Gastrocnemius medialis (tissue), 4 donors: ENCODE measurements at regions not wholly inside any gene's neighbourhood (a gene's known extent, or its start where the extent isn't known, plus 50 kb on each side); places are given as distances from the start of the nearest gene placed in this dataset.

ENCODE experiments used
- ATAC-seq, 2 donors: fragments of 150-250 bp; one replicate each; pipeline ENCODE4 v1.9.1; 2016
- DNase-seq, 2 donors: peaks; one replicate each; pipeline ENCODE4 v3.0.0-alpha.2; 2019
- H3K27ac ChIP-seq, 4 donors: fragments of 200-600 bp; sonication (generic); 1 replicate in 1 of 4; 2 replicates in 3 of 4; pipeline ENCODE4 v1.5.1; 2016 to 2018; ENCODE audit warnings: mild to moderate bottlenecking in 2 of 4, moderate library complexity in 1 of 4
- H3K27me3 ChIP-seq, 3 donors: fragments of 200-600 bp; sonication (generic) in 2 of 3; 1 replicate in 1 of 3; 2 replicates in 2 of 3; pipeline versions ENCODE4 v1.5.1 to v1.6.0; 2016 to 2019; ENCODE audit warnings: mild to moderate bottlenecking in 1 of 3, moderate library complexity in 1 of 3
- H3K36me3 ChIP-seq, 2 donors: fragments of 200-600 bp; sonication (generic) in 1 of 2; one replicate each; pipeline ENCODE4 v1.5.1; 2017 to 2018
- H3K4me1 ChIP-seq, 2 donors: fragments of 200-600 bp; sonication (generic) in 1 of 2; one replicate each; pipeline ENCODE4 v1.5.1; 2016 to 2017; ENCODE audit warnings: mild to moderate bottlenecking in 2 of 2
- H3K4me3 ChIP-seq, 4 donors: fragments of 200-600 bp; sonication (generic) in 3 of 4; 1 replicate in 1 of 4; 2 replicates in 3 of 4; pipeline ENCODE4 v1.5.1; 2016 to 2019; ENCODE audit warnings: mild to moderate bottlenecking in 2 of 4
- H3K9me3 ChIP-seq, 3 donors: fragments of 200-600 bp; sonication (generic) in 2 of 3; 1 replicate in 1 of 3; 2 replicates in 2 of 3; pipeline ENCODE4 v1.5.1; 2016 to 2019
- POLR2A ChIP-seq, 2 donors: fragments of 450-650 bp; IDR thresholded peaks; one replicate each; pipeline ENCODE4 v1.6.1; 2017; ENCODE audit warnings: antibody characterized with exemption in 2 of 2, mild to moderate bottlenecking in 2 of 2, moderate library complexity in 2 of 2
- in situ Hi-C, 4 donors: fragments of 200-750 bp; cut with MboI; loops; one replicate each; pipeline versions ENCODE4 v1.15.0 to v1.8.0; 2017; ENCODE audit warnings: low sequenced_read_pairs in 4 of 4
- intact Hi-C: fragments of 100-400 bp; cut with DNase I; formaldehyde crosslinking; loops from one replicate; pipeline ENCODE4 v1.15.1; 2023; ENCODE audit warnings: low total_unique reads
- TF ChIP-seq, protein P1 (sequence below), 5 experiments: fragments of 450-650 bp in 3 of 5; fragments of 200-600 bp in 2 of 5; sonication (generic) in 2 of 5; IDR thresholded peaks in 4 of 5; conservative IDR thresholded peaks in 1 of 5; 1 replicate in 4 of 5; 2 replicates in 1 of 5; pipeline ENCODE4 v1.5.1; 2016 to 2019; ENCODE audit warnings: antibody characterized with exemption in 5 of 5, mild to moderate bottlenecking in 3 of 5, moderate library complexity in 3 of 5

DNA sequence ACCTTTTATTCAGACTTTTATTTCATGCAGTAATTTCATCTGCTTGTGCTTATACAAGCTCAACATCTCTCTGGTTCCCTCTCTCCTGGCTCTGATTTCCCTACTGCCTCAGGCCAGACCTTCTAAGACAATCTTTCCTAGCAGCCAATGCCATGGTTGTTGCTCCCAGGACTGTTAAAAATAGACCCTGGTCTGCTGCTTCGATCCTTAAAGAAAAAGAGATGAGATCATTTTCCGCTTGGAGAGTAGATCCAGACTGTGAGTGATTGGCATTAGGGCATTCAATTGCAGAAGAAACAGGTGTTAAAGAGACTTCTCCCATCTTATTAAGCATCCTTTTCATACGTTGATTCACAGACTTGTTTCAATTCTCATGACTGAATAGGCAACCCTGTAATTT is 68.4 kb upstream of the ITGB1 start:
- H3K9me3 ChIP-seq, result no peaks in the 10 kb centered on the region
- no peaks in the 10 kb centered on the region for H3K27me3 ChIP-seq
- no peak overlapping the region for H3K4me3 ChIP-seq
- DNase-seq, result no peak
- in situ Hi-C loops (no loop called here), intact Hi-C loops (no loop called here)
- H3K4me1 ChIP-seq, result peaks cover 0 to 11% of the 10 kb centered on the region in 2 donors
- no peaks in the 10 kb centered on the region for H3K36me3 ChIP-seq
- peak in 1 of 2 donors; percentile 52 for ATAC-seq
- H3K27ac ChIP-seq, result peak overlapping the region in 2 of 4 donors; percentile 13 to 22
- no peak for TF ChIP-seq POLR2A (IDR thresholded peaks at IDR 0.05)
- TF ChIP-seq, protein P1, sequence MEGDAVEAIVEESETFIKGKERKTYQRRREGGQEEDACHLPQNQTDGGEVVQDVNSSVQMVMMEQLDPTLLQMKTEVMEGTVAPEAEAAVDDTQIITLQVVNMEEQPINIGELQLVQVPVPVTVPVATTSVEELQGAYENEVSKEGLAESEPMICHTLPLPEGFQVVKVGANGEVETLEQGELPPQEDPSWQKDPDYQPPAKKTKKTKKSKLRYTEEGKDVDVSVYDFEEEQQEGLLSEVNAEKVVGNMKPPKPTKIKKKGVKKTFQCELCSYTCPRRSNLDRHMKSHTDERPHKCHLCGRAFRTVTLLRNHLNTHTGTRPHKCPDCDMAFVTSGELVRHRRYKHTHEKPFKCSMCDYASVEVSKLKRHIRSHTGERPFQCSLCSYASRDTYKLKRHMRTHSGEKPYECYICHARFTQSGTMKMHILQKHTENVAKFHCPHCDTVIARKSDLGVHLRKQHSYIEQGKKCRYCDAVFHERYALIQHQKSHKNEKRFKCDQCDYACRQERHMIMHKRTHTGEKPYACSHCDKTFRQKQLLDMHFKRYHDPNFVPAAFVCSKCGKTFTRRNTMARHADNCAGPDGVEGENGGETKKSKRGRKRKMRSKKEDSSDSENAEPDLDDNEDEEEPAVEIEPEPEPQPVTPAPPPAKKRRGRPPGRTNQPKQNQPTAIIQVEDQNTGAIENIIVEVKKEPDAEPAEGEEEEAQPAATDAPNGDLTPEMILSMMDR (IDR thresholded peaks at IDR 0.05 in 4 of 5, conservative IDR thresholded peaks at IDR 0.05 in 1 of 5), result no peak

DNA sequence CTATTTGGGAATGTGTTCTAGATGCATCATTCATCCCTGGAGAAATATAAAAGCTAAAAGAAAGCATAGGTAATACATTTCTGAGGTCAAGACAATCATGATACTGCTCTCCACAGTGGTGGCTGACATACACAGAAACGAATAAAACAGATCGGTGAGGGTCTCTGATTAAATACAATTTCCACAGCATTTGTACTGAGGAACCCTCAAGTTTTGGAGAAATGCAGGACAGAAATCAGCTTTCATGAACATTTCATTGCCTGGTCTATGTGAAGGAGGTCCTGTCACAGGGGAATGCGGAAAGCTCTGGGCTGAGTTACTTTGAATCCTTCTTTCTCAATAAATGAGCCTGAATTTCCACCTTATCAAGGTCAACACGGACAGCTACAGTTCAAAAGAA is 67.9 kb upstream of the ITGB1 start:
- ATAC-seq (no peak), DNase-seq (no peak)
- Histone ChIP-seq H3K27me3 (no peaks in the 10 kb centered on the region), H3K4me3 (no peak overlapping the region), H3K4me1 (peaks cover 0 to 11% of the 10 kb centered on the region in 2 donors), H3K9me3 (no peaks in the 10 kb centered on the region), H3K27ac (peak overlapping the region in 2 of 4 donors; percentile 13 to 22), H3K36me3 (no peaks in the 10 kb centered on the region)
- intact Hi-C loops (no loop called here), in situ Hi-C loops (no loop called here)
- TF ChIP-seq, protein P1 (IDR thresholded peaks at IDR 0.05 in 4 of 5, conservative IDR thresholded peaks at IDR 0.05 in 1 of 5), result no peak

DNA sequence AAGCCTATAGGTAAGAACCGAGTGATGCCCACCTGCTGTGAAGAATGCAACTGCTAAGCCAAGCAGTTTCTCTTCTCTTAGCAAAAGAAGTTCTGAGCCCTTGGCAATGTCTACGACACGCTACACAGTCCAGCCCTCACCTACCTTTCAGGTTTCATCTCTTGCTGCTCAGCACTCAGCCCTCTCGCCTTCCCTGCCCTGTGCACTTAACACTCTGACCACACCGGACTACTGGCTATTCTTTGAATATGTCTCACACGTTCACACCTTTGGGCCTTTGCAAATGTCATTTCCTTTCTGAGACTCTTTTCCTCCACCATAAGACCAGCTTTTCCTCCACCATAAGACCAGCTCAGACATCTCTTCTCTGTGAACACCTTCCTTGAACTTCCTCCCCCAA is 67.0 kb upstream of the ITGB1 start:
- Histone ChIP-seq H3K27ac (no peak overlapping the region), H3K4me1 (peaks cover 0 to 11% of the 10 kb centered on the region in 2 donors), H3K27me3 (no peaks in the 10 kb centered on the region), H3K9me3 (no peaks in the 10 kb centered on the region), H3K36me3 (no peaks in the 10 kb centered on the region), H3K4me3 (no peak overlapping the region)
- intact Hi-C loops (no loop called here), in situ Hi-C loops (no loop called here)
- ATAC-seq, result no peak
- DNase-seq, result no peak
- no peak for TF ChIP-seq POLR2A (IDR thresholded peaks at IDR 0.05)
- TF ChIP-seq, protein P1 (IDR thresholded peaks at IDR 0.05 in 4 of 5, conservative IDR thresholded peaks at IDR 0.05 in 1 of 5), result no peak

DNA sequence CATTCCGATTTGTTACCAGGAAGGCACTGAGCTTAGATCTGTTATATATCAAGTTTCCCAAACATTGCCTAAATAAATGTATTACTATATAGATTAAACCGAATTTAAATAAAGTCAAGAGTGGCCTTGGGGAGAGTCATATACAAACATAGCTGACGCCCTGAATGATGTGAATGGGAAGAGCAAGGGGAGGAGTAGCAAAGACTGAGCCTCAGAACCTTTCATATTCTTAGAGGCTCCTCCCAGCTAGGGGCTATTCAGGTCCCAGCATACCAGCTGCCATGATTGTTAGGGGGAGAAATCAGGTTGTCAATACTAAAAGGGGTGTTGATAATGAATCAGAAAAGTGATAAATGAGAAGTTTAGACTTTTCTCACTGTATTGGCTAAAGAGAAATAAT is 64.7 kb upstream of the ITGB1 start:
- in situ Hi-C loops, result no loop called here
- H3K4me3 ChIP-seq, result no peak overlapping the region
- DNase-seq, result no peak
- H3K27ac ChIP-seq, result no peak overlapping the region
- ATAC-seq, result no peak
- intact Hi-C loops, result no loop called here
- TF ChIP-seq, protein P1 (IDR thresholded peaks at IDR 0.05 in 4 of 5, conservative IDR thresholded peaks at IDR 0.05 in 1 of 5), result no peak
- no peak for TF ChIP-seq POLR2A (IDR thresholded peaks at IDR 0.05)
- no peaks in the 10 kb centered on the region for H3K27me3 ChIP-seq
- H3K9me3 ChIP-seq, result no peaks in the 10 kb centered on the region
- peaks cover 0 to 11% of the 10 kb centered on the region in 2 donors for H3K4me1 ChIP-seq
- no peaks in the 10 kb centered on the region for H3K36me3 ChIP-seq

DNA sequence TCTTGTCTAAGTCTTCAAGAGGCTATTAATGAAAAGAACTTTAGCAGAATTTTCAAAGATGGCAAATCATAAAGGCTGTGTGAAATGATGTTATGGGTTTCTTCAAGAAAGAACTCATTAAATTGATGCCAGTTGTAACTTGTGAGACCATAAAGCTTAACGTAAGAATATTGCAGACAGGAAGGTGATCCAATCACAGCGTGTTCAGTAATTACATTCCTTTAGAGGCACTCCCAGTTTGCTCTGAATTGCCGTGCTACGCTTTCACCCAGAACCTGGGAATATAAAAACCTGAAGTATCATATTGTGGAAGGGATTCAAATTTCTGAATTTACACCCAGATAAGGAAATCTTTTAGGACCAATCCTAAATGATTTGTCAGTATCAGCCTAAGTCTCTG is 64.1 kb upstream of the ITGB1 start:
- no peak overlapping the region for H3K27ac ChIP-seq
- no peaks in the 10 kb centered on the region for H3K27me3 ChIP-seq
- no peak for ATAC-seq
- H3K4me1 ChIP-seq, result peaks cover 0 to 11% of the 10 kb centered on the region in 2 donors
- TF ChIP-seq, protein P1 (IDR thresholded peaks at IDR 0.05 in 4 of 5, conservative IDR thresholded peaks at IDR 0.05 in 1 of 5), result no peak
- no peak for TF ChIP-seq POLR2A (IDR thresholded peaks at IDR 0.05)
- in situ Hi-C loops (no loop called here), intact Hi-C loops (no loop called here)
- H3K36me3 ChIP-seq, result no peaks in the 10 kb centered on the region
- H3K4me3 ChIP-seq, result no peak overlapping the region
- no peaks in the 10 kb centered on the region for H3K9me3 ChIP-seq
- no peak for DNase-seq
